ENCODE measurements at regions not wholly inside any gene's neighbourhood (a gene's known extent, or its start where the extent isn't known, plus 50 kb on each side); places are given as distances from the start of the nearest gene placed in this dataset.

- H3K4me1 ChIP-seq (ENCODE audit: control insufficient read depth in 3 of 3, insufficient read depth in 3 of 3, low read length in 3 of 3) = no peaks in the 10 kb centered on the region
- H3K9ac ChIP-seq (ENCODE audit: low read depth in 1 of 3, low read length in 3 of 3) = no peak overlapping the region
- H3K36me3 ChIP-seq (ENCODE audit: control insufficient read depth in 3 of 3, insufficient read depth in 3 of 3, low read length in 3 of 3) = no peaks in the 10 kb centered on the region
- peaks cover 0 to 4% (median 2%) of the 10 kb centered on the region in 3 donors for H3K9me3 ChIP-seq (ENCODE audit: control insufficient read depth in 3 of 3, low read length in 3 of 3)
- H3K27ac ChIP-seq (ENCODE audit: low read depth, low read length) = no peak overlapping the region
- H3K27me3 ChIP-seq (ENCODE audit: control insufficient read depth in 3 of 3, insufficient read depth in 3 of 3, low read length in 3 of 3) = no peaks in the 10 kb centered on the region
- no peak overlapping the region for H3K4me3 ChIP-seq (ENCODE audit: low read length in 3 of 3)
These were observed 571.3 kb downstream of the GABRG2 start for GRCh38 chr5:162638849-162639248.

- Histone ChIP-seq H3K4me1 (ENCODE audit: control insufficient read depth in 3 of 3, insufficient read depth in 3 of 3, low read length in 3 of 3) (no peaks in the 10 kb centered on the region), H3K9me3 (ENCODE audit: control insufficient read depth in 3 of 3, low read length in 3 of 3) (no peaks in the 10 kb centered on the region), H3K27me3 (ENCODE audit: control insufficient read depth in 3 of 3, insufficient read depth in 3 of 3, low read length in 3 of 3) (no peaks in the 10 kb centered on the region), H3K9ac (ENCODE audit: low read depth in 1 of 3, low read length in 3 of 3) (no peak overlapping the region), H3K4me3 (ENCODE audit: low read length in 3 of 3) (no peak overlapping the region), H3K36me3 (ENCODE audit: control insufficient read depth in 3 of 3, insufficient read depth in 3 of 3, low read length in 3 of 3) (no peaks in the 10 kb centered on the region), H3K27ac (ENCODE audit: low read depth, low read length) (no peak overlapping the region)
These were observed 573.7 kb downstream of the GABRG2 start for GRCh38 chr5:162641142-162641813.

GRCh38 chr5:162654661-162655405 lies 587.3 kb downstream of the GABRG2 start:
- Histone ChIP-seq H3K9me3 (ENCODE audit: control insufficient read depth in 3 of 3, low read length in 3 of 3) (peaks cover 0 to 5% (median 0%) of the 10 kb centered on the region in 3 donors), H3K4me3 (ENCODE audit: low read length in 3 of 3) (no peak overlapping the region), H3K9ac (ENCODE audit: low read depth in 1 of 3, low read length in 3 of 3) (no peak overlapping the region)

DNA sequence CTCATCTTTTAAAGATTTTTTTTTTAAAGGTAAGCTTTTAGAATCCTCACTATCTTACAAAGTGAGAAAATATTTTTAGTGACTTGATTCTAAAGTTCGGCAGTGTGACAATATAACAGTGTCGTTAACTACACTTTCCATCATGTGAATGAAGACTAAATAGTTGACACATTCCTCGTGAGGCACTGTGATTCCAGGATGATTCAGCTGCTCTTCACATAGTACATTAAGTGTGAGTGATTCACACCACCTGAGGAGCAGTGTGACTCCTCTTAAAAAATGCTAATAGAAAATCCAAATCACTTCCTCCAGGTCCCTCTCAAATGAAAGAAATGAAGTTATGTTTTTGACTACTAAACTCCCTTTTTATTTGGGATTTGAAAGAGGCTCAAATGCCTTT lies 589.5 kb downstream of the GABRG2 start:
- no peak overlapping the region for H3K9ac ChIP-seq (ENCODE audit: low read depth in 1 of 3, low read length in 3 of 3)
- no peaks in the 10 kb centered on the region for H3K36me3 ChIP-seq (ENCODE audit: control insufficient read depth in 3 of 3, insufficient read depth in 3 of 3, low read length in 3 of 3)
- no peaks in the 10 kb centered on the region for H3K27me3 ChIP-seq (ENCODE audit: control insufficient read depth in 3 of 3, insufficient read depth in 3 of 3, low read length in 3 of 3)
- no peak overlapping the region for H3K4me3 ChIP-seq (ENCODE audit: low read length in 3 of 3)
- H3K4me1 ChIP-seq (ENCODE audit: control insufficient read depth in 3 of 3, insufficient read depth in 3 of 3, low read length in 3 of 3) = no peaks in the 10 kb centered on the region
- H3K27ac ChIP-seq (ENCODE audit: low read depth, low read length) = no peak overlapping the region
- no peaks in the 10 kb centered on the region for H3K9me3 ChIP-seq (ENCODE audit: control insufficient read depth in 3 of 3, low read length in 3 of 3)

More at GRCh38 chr5:162654661-162655405, 587.3 kb downstream of the GABRG2 start:
- Histone ChIP-seq H3K36me3 (ENCODE audit: control insufficient read depth in 3 of 3, insufficient read depth in 3 of 3, low read length in 3 of 3) (no peaks in the 10 kb centered on the region), H3K4me1 (ENCODE audit: control insufficient read depth in 3 of 3, insufficient read depth in 3 of 3, low read length in 3 of 3) (no peaks in the 10 kb centered on the region), H3K27ac (ENCODE audit: low read depth, low read length) (no peak overlapping the region), H3K27me3 (ENCODE audit: control insufficient read depth in 3 of 3, insufficient read depth in 3 of 3, low read length in 3 of 3) (no peaks in the 10 kb centered on the region)

DNA sequence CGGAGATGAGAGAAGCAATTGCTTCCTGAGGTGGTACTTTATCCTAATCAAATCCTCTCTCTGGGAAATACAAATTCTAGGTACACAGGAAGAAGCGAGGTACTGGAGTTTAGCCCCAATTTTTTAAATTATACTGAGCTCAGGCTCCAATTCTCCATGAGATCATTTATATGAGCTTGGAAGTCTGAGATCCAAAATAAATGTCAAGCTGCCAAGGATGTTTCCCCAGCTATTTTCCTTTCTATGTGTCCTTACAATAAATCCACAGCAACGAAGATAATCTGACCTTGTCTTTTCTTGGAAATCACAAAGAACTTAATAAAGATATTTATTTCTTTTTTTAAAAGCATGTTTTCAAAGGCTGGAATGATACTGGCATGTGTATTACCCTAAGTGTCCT lies 597.3 kb downstream of the GABRG2 start:
- no peak overlapping the region for H3K27ac ChIP-seq (ENCODE audit: low read depth, low read length)
- H3K9ac ChIP-seq (ENCODE audit: low read depth in 1 of 3, low read length in 3 of 3) = no peak overlapping the region
- H3K4me3 ChIP-seq (ENCODE audit: low read length in 3 of 3) = no peak overlapping the region
- H3K4me1 ChIP-seq (ENCODE audit: control insufficient read depth in 3 of 3, insufficient read depth in 3 of 3, low read length in 3 of 3) = no peaks in the 10 kb centered on the region
- H3K36me3 ChIP-seq (ENCODE audit: control insufficient read depth in 3 of 3, insufficient read depth in 3 of 3, low read length in 3 of 3) = no peaks in the 10 kb centered on the region
- H3K27me3 ChIP-seq (ENCODE audit: control insufficient read depth in 3 of 3, insufficient read depth in 3 of 3, low read length in 3 of 3) = no peaks in the 10 kb centered on the region
- H3K9me3 ChIP-seq (ENCODE audit: control insufficient read depth in 3 of 3, low read length in 3 of 3) = no peaks in the 10 kb centered on the region

GRCh38 chr5:162668926-162669325 lies 601.4 kb downstream of the GABRG2 start:
- Histone ChIP-seq H3K9ac (ENCODE audit: low read depth in 1 of 3, low read length in 3 of 3) (no peak overlapping the region), H3K36me3 (ENCODE audit: control insufficient read depth in 3 of 3, insufficient read depth in 3 of 3, low read length in 3 of 3) (no peaks in the 10 kb centered on the region), H3K27me3 (ENCODE audit: control insufficient read depth in 3 of 3, insufficient read depth in 3 of 3, low read length in 3 of 3) (no peaks in the 10 kb centered on the region), H3K4me3 (ENCODE audit: low read length in 3 of 3) (no peak overlapping the region), H3K4me1 (ENCODE audit: control insufficient read depth in 3 of 3, insufficient read depth in 3 of 3, low read length in 3 of 3) (no peaks in the 10 kb centered on the region), H3K9me3 (ENCODE audit: control insufficient read depth in 3 of 3, low read length in 3 of 3) (no peaks in the 10 kb centered on the region), H3K27ac (ENCODE audit: low read depth, low read length) (no peak overlapping the region)

GRCh38 chr5:162672061-162672460 lies 604.5 kb downstream of the GABRG2 start:
- no peak overlapping the region for H3K27ac ChIP-seq (ENCODE audit: low read depth, low read length)
- no peaks in the 10 kb centered on the region for H3K9me3 ChIP-seq (ENCODE audit: control insufficient read depth in 3 of 3, low read length in 3 of 3)
- no peak overlapping the region for H3K4me3 ChIP-seq (ENCODE audit: low read length in 3 of 3)
- H3K36me3 ChIP-seq (ENCODE audit: control insufficient read depth in 3 of 3, insufficient read depth in 3 of 3, low read length in 3 of 3) = no peaks in the 10 kb centered on the region
- no peaks in the 10 kb centered on the region for H3K27me3 ChIP-seq (ENCODE audit: control insufficient read depth in 3 of 3, insufficient read depth in 3 of 3, low read length in 3 of 3)
- no peaks in the 10 kb centered on the region for H3K4me1 ChIP-seq (ENCODE audit: control insufficient read depth in 3 of 3, insufficient read depth in 3 of 3, low read length in 3 of 3)
- H3K9ac ChIP-seq (ENCODE audit: low read depth in 1 of 3, low read length in 3 of 3) = no peak overlapping the region

DNA sequence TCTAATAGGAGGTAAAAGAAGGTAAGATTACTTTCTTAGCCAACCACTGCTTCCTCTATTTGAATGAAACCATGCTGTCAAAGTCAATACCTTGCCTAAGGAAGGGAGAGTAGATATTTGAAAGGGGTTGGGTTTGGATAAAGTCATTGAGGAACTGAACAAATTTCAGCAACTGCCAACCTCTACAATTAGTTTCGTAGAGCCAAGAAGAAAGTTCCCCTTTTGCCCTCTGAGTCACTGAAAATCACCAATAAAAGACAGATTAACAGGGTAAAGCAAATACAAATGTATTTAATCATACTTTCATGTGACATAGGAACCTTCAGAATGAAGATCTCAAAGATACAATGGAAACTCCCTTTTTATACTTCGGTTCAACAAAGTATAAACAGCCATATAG lies 615.7 kb downstream of the GABRG2 start:
- no peak overlapping the region for H3K4me3 ChIP-seq (ENCODE audit: low read length in 3 of 3)
- no peaks in the 10 kb centered on the region for H3K36me3 ChIP-seq (ENCODE audit: control insufficient read depth in 3 of 3, insufficient read depth in 3 of 3, low read length in 3 of 3)
- H3K4me1 ChIP-seq (ENCODE audit: control insufficient read depth in 3 of 3, insufficient read depth in 3 of 3, low read length in 3 of 3) = no peaks in the 10 kb centered on the region
- no peak overlapping the region for H3K27ac ChIP-seq (ENCODE audit: low read depth, low read length)
- no peaks in the 10 kb centered on the region for H3K27me3 ChIP-seq (ENCODE audit: control insufficient read depth in 3 of 3, insufficient read depth in 3 of 3, low read length in 3 of 3)
- no peaks in the 10 kb centered on the region for H3K9me3 ChIP-seq (ENCODE audit: control insufficient read depth in 3 of 3, low read length in 3 of 3)
- no peak overlapping the region for H3K9ac ChIP-seq (ENCODE audit: low read depth in 1 of 3, low read length in 3 of 3)

DNA sequence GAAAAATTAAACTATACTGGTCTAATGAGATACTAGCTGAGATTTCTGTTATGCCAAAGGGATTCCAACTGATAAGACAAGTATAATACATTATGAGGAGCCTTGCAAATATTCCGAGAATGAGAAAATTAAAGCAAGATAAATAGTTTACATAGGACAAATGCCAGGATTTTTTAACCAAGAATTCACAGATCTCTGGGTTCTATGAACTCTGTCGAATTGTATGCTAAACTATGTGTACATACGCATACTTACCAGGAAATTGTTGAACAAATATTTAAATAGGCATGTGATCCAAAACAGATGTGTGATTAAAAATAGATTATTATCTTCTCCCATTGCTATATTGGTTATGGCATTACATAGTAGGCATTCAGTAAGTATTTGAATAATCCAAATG lies 616.6 kb downstream of the GABRG2 start:
- Histone ChIP-seq H3K9ac (ENCODE audit: low read depth in 1 of 3, low read length in 3 of 3) (no peak overlapping the region), H3K27ac (ENCODE audit: low read depth, low read length) (no peak overlapping the region), H3K4me1 (ENCODE audit: control insufficient read depth in 3 of 3, insufficient read depth in 3 of 3, low read length in 3 of 3) (no peaks in the 10 kb centered on the region), H3K36me3 (ENCODE audit: control insufficient read depth in 3 of 3, insufficient read depth in 3 of 3, low read length in 3 of 3) (no peaks in the 10 kb centered on the region), H3K4me3 (ENCODE audit: low read length in 3 of 3) (no peak overlapping the region), H3K9me3 (ENCODE audit: control insufficient read depth in 3 of 3, low read length in 3 of 3) (no peaks in the 10 kb centered on the region), H3K27me3 (ENCODE audit: control insufficient read depth in 3 of 3, insufficient read depth in 3 of 3, low read length in 3 of 3) (no peaks in the 10 kb centered on the region)

- Histone ChIP-seq H3K36me3 (ENCODE audit: control insufficient read depth in 3 of 3, insufficient read depth in 3 of 3, low read length in 3 of 3) (no peaks in the 10 kb centered on the region), H3K4me3 (ENCODE audit: low read length in 3 of 3) (no peak overlapping the region), H3K4me1 (ENCODE audit: control insufficient read depth in 3 of 3, insufficient read depth in 3 of 3, low read length in 3 of 3) (no peaks in the 10 kb centered on the region), H3K9me3 (ENCODE audit: control insufficient read depth in 3 of 3, low read length in 3 of 3) (no peaks in the 10 kb centered on the region), H3K27me3 (ENCODE audit: control insufficient read depth in 3 of 3, insufficient read depth in 3 of 3, low read length in 3 of 3) (no peaks in the 10 kb centered on the region), H3K27ac (ENCODE audit: low read depth, low read length) (no peak overlapping the region), H3K9ac (ENCODE audit: low read depth in 1 of 3, low read length in 3 of 3) (no peak overlapping the region)
These were observed 617.7 kb downstream of the GABRG2 start for GRCh38 chr5:162685302-162685701.
